Adrenal gland (tissue), 9 donors: ENCODE measurements at regions not wholly inside any gene's neighbourhood (a gene's known extent, or its start where the extent isn't known, plus 50 kb on each side); places are given as distances from the start of the nearest gene placed in this dataset.

Source experiments
- DNase-seq, 7 donors: peaks; one replicate each; pipeline ENCODE4 v3.0.0-alpha.2; 2019 to 2020
- H3K27ac ChIP-seq, 5 donors: fragments of 200-600 bp; sonication (generic) in 4 of 5; 1 replicate in 3 of 5; 2 replicates in 2 of 5; pipeline versions ENCODE4 v1.5.1 to v1.8.0; 2016 to 2020; ENCODE audit warnings: mild to moderate bottlenecking in 1 of 5
- H3K27me3 ChIP-seq: fragments of 200-600 bp; 2 replicates; pipeline ENCODE4 v1.8.0; 2021
- H3K36me3 ChIP-seq, 2 donors: fragments of 200-600 bp; replicated peaks in 1 of 2; 1 replicate in 1 of 2; 2 replicates in 1 of 2; pipeline versions ENCODE4 v1.5.1 to v1.8.0; 2018 to 2022
- H3K4me1 ChIP-seq, 2 donors: fragments of 200-600 bp; replicated peaks in 1 of 2; 1 replicate in 1 of 2; 2 replicates in 1 of 2; pipeline versions ENCODE4 v1.5.1 to v1.8.0; 2018 to 2021
- H3K4me3 ChIP-seq, 4 donors: fragments of 200-600 bp; sonication (generic) in 3 of 4; one replicate each; pipeline ENCODE4 v1.5.1; 2016 to 2018
- H3K9me3 ChIP-seq, 3 donors: fragments of 200-600 bp; sonication (generic) in 1 of 3; replicated peaks in 1 of 3; 1 replicate in 2 of 3; 2 replicates in 1 of 3; pipeline versions ENCODE4 v1.5.1 to v1.8.0; 2016 to 2021
- CTCF ChIP-seq, 6 experiments: fragments of 450-650 bp in 4 of 6; fragments of 200-600 bp in 2 of 6; sonication (generic) in 1 of 6; IDR thresholded peaks; 1 replicate in 5 of 6; 2 replicates in 1 of 6; pipeline versions ENCODE4 v1.5.1 to v1.8.0; 2016 to 2021; ENCODE audit warnings: antibody characterized with exemption in 6 of 6, mild to moderate bottlenecking in 2 of 6, moderate library complexity in 1 of 6
- POLR2A ChIP-seq, 2 donors: fragments of 450-650 bp; IDR thresholded peaks; one replicate each; pipeline ENCODE4 v1.6.1; 2017; ENCODE audit warnings: antibody characterized with exemption in 2 of 2, mild to moderate bottlenecking in 2 of 2, moderate library complexity in 1 of 2
- WGBS, 4 donors: extraction: QIAGEN DNeasy Blood & Tissue Kit in 2 of 4; methylation state at CpG; one replicate each; pipeline versions ENCODE4 v1.1.5 to v1.1.7; 2013 to 2017; 5-methylcytosine and 5-hydroxymethylcytosine counted together
- intact Hi-C, 2 donors: fragments of 100-400 bp; cut with DNase I; formaldehyde crosslinking; loops; one replicate each; pipeline versions ENCODE4 v1.14.1 to v1.15.0; 2022 to 2023
- donor health status: healthy with polysubstance abuse.
- donor health status: Bipolar disorder and iron deficiency.
- donor health status: DM: yes; HTN: yes; CAD: no.
- donor health status: DM: no; HTN: no; CAD: no.
- donor health status: DM: no; HTN: no; CAD: no.

GRCh38 chr18:6629635-6630140 is 99.8 kb upstream of the ARHGAP28 start:
- 76 to 83% (median 81%) methylated on average over 5 of the region's 5 CpGs for WGBS, 4 donors
- Histone ChIP-seq H3K27me3 (no peaks in the 10 kb centered on the region), H3K9me3 (no peaks in the 10 kb centered on the region), H3K27ac (no peak overlapping the region), H3K4me1 (peaks cover 0 to 9% of the 10 kb centered on the region in 2 donors), H3K36me3 (no peaks in the 10 kb centered on the region), H3K4me3 (no peak overlapping the region)
- intact Hi-C loops: no loop called here
- DNase-seq: no peak
- no peak for TF ChIP-seq POLR2A (IDR thresholded peaks at IDR 0.05)
- TF ChIP-seq CTCF (IDR thresholded peaks at IDR 0.05): no peak

GRCh38 chr18:6633310-6633709 is 96.2 kb upstream of the ARHGAP28 start:
- no peak overlapping the region for H3K27ac ChIP-seq
- no peak for TF ChIP-seq POLR2A (IDR thresholded peaks at IDR 0.05)
- no peak for TF ChIP-seq CTCF (IDR thresholded peaks at IDR 0.05)
- H3K27me3 ChIP-seq: no peaks in the 10 kb centered on the region
- no peaks in the 10 kb centered on the region for H3K4me1 ChIP-seq
- intact Hi-C loops: no loop called here
- no peak for DNase-seq
- 52 to 74% (median 54%) methylated on average over 3 of the region's 3 CpGs for WGBS, 4 donors
- H3K36me3 ChIP-seq: no peaks in the 10 kb centered on the region
- no peak overlapping the region for H3K4me3 ChIP-seq
- no peaks in the 10 kb centered on the region for H3K9me3 ChIP-seq

- no peaks in the 10 kb centered on the region for H3K27me3 ChIP-seq
- intact Hi-C loops: no loop called here
- H3K4me1 ChIP-seq: no peaks in the 10 kb centered on the region
- 74 to 88% (median 81%) methylated on average over 1 of the region's 1 CpG for WGBS, 4 donors
- H3K9me3 ChIP-seq: no peaks in the 10 kb centered on the region
- H3K36me3 ChIP-seq: no peaks in the 10 kb centered on the region
- no peak overlapping the region for H3K27ac ChIP-seq
- DNase-seq: no peak
- TF ChIP-seq POLR2A (IDR thresholded peaks at IDR 0.05) (no peak), CTCF (IDR thresholded peaks at IDR 0.05) (no peak)
- H3K4me3 ChIP-seq: no peak overlapping the region
Measured at GRCh38 chr18:6636091-6636490, 93.4 kb upstream of the ARHGAP28 start.

DNA sequence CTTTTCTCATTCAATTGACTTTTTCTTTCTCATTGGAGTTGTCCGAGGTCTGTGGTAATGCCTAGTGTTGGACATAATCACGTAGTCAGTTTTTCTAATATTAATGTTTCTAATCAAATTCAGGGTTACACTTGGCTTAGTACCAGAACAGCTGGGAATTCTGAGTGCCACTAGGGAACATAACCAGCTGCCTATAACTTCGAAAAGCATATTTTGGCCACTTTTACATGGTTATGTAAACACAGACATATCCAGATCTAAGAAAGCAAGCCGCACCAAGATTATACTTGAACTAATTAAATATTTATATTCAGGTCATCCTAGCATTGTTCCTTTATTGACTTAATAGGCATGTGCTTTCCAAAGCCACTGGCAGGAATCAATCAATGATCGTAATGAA is 91.1 kb upstream of the ARHGAP28 start:
- no peaks in the 10 kb centered on the region for H3K9me3 ChIP-seq
- no peak overlapping the region for H3K27ac ChIP-seq
- intact Hi-C loops: no loop called here
- H3K4me3 ChIP-seq: no peak overlapping the region
- no peak for DNase-seq
- TF ChIP-seq CTCF (IDR thresholded peaks at IDR 0.05): no peak
- TF ChIP-seq POLR2A (IDR thresholded peaks at IDR 0.05): no peak
- WGBS, 4 donors: 64 to 78% (median 77%) methylated on average over 5 of the region's 5 CpGs
- H3K27me3 ChIP-seq: no peaks in the 10 kb centered on the region
- H3K36me3 ChIP-seq: no peaks in the 10 kb centered on the region
- no peaks in the 10 kb centered on the region for H3K4me1 ChIP-seq
